ENCODE measurements at regions not wholly inside any gene's neighbourhood (a gene's known extent, or its start where the extent isn't known, plus 50 kb on each side); places are given as distances from the start of the nearest gene placed in this dataset.

DNA sequence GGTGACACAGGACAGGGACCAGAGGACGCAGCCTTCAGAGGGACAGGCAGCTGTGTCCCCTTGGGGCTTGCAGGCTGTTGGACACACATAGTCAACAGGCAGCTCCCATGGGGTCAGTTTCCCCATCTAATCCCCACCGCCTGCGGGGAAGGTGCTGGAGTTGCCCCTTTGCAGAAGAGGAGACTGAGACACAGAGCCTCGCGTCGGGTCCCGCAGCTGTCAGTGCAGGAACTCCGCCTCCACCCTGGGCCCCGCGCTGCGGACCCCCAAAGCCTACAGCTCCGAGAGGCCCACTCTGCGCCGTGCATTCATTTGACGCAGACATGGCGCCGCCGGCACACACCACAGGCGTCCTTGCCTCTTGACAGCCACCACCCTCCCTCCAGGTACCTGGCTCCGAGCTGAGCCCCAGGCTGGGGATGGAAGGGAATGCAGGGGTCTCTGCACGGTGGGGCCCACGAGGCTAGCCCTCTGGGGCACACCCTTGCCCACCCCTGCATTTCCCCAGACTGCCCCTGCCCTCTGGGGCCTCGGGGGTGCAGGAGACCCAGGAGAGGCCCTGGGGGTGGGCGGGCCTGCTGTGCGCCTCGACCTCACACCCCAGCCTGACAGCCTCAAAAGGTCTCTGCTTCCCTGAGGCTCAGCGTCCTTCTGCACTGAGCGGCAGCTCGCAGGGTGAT lies 88.5 kb upstream of the ACTRT2 start:
- Histone ChIP-seq H2AFZ (ENCODE audit: low read depth, low read length) (no peak overlapping the region), H3K4me2 (ENCODE audit: low read length) (no peak overlapping the region), H3K4me3 (ENCODE audit: insufficient read depth, low read depth, low read length) (no peak overlapping the region), H3K27me3 (ENCODE audit: insufficient read depth, low read length) (no peaks in the 10 kb centered on the region), H3K27ac (ENCODE audit: low read depth, low read length) (no peak overlapping the region), H3K36me3 (ENCODE audit: insufficient read depth, low read length) (no peaks in the 10 kb centered on the region), H4K20me1 (ENCODE audit: insufficient read depth, low read length) (no peaks in the 10 kb centered on the region), H3K9me3 (ENCODE audit: insufficient read depth, low read depth, low read length) (peaks cover 2% of the 10 kb centered on the region), H3K79me2 (ENCODE audit: insufficient read depth, low read length) (no peaks in the 10 kb centered on the region), H3K9ac (ENCODE audit: low read length) (no peak overlapping the region), H3K4me1 (ENCODE audit: insufficient read depth, low read length) (no peaks in the 10 kb centered on the region)
- H3K4me3 Mint-ChIP-seq (ENCODE audit: unreplicated experiment), result no peak overlapping the region
- DNase-seq (ENCODE audit: low read depth) (no peak), FAIRE-seq (no peak)
- H3K27me3 Mint-ChIP-seq (ENCODE audit: low read depth, unreplicated experiment), result peaks cover 21% of the 10 kb centered on the region
- H3K27ac Mint-ChIP-seq (ENCODE audit: unreplicated experiment), result no peak overlapping the region
- peaks cover 12% of the 10 kb centered on the region for H3K9me3 Mint-ChIP-seq (ENCODE audit: unreplicated experiment)
- no peaks in the 10 kb centered on the region for H3K36me3 Mint-ChIP-seq (ENCODE audit: low read depth, unreplicated experiment)
- no peaks in the 10 kb centered on the region for H3K4me1 Mint-ChIP-seq (ENCODE audit: low read depth, unreplicated experiment)
- TF ChIP-seq, protein P1, sequence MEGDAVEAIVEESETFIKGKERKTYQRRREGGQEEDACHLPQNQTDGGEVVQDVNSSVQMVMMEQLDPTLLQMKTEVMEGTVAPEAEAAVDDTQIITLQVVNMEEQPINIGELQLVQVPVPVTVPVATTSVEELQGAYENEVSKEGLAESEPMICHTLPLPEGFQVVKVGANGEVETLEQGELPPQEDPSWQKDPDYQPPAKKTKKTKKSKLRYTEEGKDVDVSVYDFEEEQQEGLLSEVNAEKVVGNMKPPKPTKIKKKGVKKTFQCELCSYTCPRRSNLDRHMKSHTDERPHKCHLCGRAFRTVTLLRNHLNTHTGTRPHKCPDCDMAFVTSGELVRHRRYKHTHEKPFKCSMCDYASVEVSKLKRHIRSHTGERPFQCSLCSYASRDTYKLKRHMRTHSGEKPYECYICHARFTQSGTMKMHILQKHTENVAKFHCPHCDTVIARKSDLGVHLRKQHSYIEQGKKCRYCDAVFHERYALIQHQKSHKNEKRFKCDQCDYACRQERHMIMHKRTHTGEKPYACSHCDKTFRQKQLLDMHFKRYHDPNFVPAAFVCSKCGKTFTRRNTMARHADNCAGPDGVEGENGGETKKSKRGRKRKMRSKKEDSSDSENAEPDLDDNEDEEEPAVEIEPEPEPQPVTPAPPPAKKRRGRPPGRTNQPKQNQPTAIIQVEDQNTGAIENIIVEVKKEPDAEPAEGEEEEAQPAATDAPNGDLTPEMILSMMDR (IDR thresholded peaks at IDR 0.05; ENCODE audit: insufficient read depth, low read depth, low read length), result no peak
- TF ChIP-seq EZH2 (IDR thresholded peaks at IDR 0.05; ENCODE audit: insufficient read depth, low read length), result no peak

DNA sequence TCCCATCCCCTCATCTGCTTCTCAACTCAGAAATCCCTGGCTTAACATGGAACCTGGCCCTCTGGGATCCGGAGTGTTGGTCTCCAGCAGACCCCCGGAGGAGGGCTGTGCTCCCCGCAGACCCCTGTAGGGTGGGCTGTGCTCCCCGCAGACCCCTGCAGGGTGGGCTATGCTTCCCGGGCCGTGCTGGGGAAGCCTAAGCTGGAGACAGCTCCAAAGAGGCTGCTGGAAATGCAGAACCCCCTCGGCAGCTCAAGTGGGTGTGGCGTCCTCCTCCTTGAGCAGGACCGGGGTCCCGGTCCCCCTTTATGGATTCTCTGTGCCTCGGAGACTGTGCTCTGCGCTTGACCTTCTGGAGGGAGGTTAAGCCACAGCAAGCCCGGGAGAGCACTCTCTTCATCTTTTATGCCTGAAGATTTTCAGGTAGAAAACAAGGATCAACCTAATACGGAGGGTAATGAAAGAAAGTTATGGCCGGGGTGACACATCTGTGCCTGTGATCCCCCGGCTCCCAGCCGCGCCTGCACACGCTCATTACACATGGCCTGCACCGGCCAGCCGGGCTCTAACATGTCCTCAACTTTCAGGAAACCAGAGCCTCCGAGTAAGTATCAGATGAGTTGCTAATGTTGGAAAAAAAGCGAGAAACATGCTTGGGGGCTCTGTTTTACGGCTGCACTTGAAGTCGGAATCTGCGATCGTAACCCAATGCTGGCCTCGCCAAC lies 87.7 kb upstream of the ACTRT2 start:
- TF ChIP-seq, protein P1 (IDR thresholded peaks at IDR 0.05; ENCODE audit: insufficient read depth, low read depth, low read length), result no peak
- TF ChIP-seq EZH2 (IDR thresholded peaks at IDR 0.05; ENCODE audit: insufficient read depth, low read length), result no peak
- peaks cover 10% of the 10 kb centered on the region for H3K9me3 ChIP-seq (ENCODE audit: insufficient read depth, low read depth, low read length)
- H3K9ac ChIP-seq (ENCODE audit: low read length), result no peak overlapping the region
- H3K4me1 Mint-ChIP-seq (ENCODE audit: low read depth, unreplicated experiment), result no peaks in the 10 kb centered on the region
- DNase-seq (ENCODE audit: low read depth), result no peak
- H3K36me3 ChIP-seq (ENCODE audit: insufficient read depth, low read length), result no peaks in the 10 kb centered on the region
- H3K27ac ChIP-seq (ENCODE audit: low read depth, low read length), result no peak overlapping the region
- H3K4me3 ChIP-seq (ENCODE audit: insufficient read depth, low read depth, low read length), result no peak overlapping the region
- no peak overlapping the region for H3K4me3 Mint-ChIP-seq (ENCODE audit: unreplicated experiment)
- H3K27ac Mint-ChIP-seq (ENCODE audit: unreplicated experiment), result peak overlapping the region; percentile 34
- no peaks in the 10 kb centered on the region for H3K36me3 Mint-ChIP-seq (ENCODE audit: low read depth, unreplicated experiment)
- no peak overlapping the region for H2AFZ ChIP-seq (ENCODE audit: low read depth, low read length)
- no peaks in the 10 kb centered on the region for H3K27me3 ChIP-seq (ENCODE audit: insufficient read depth, low read length)
- peaks cover 13% of the 10 kb centered on the region for H3K27me3 Mint-ChIP-seq (ENCODE audit: low read depth, unreplicated experiment)
- no peaks in the 10 kb centered on the region for H4K20me1 ChIP-seq (ENCODE audit: insufficient read depth, low read length)
- no peaks in the 10 kb centered on the region for H3K79me2 ChIP-seq (ENCODE audit: insufficient read depth, low read length)
- no peak for FAIRE-seq
- H3K4me2 ChIP-seq (ENCODE audit: low read length), result no peak overlapping the region
- peaks cover 11% of the 10 kb centered on the region for H3K9me3 Mint-ChIP-seq (ENCODE audit: unreplicated experiment)
- no peaks in the 10 kb centered on the region for H3K4me1 ChIP-seq (ENCODE audit: insufficient read depth, low read length)

GRCh38 chr1:2934156-2934540 lies 87.1 kb upstream of the ACTRT2 start:
- FAIRE-seq, result no peak
- DNase-seq (ENCODE audit: low read depth), result no peak
- no peak overlapping the region for H3K27ac Mint-ChIP-seq (ENCODE audit: unreplicated experiment)

More at GRCh38 chr1:2934156-2934540, 87.1 kb upstream of the ACTRT2 start:
- Histone ChIP-seq H3K4me2 (ENCODE audit: low read length) (no peak overlapping the region), H3K27me3 (ENCODE audit: insufficient read depth, low read length) (no peaks in the 10 kb centered on the region), H3K9me3 (ENCODE audit: insufficient read depth, low read depth, low read length) (peaks cover 11% of the 10 kb centered on the region), H3K79me2 (ENCODE audit: insufficient read depth, low read length) (no peaks in the 10 kb centered on the region), H2AFZ (ENCODE audit: low read depth, low read length) (no peak overlapping the region), H3K9ac (ENCODE audit: low read length) (no peak overlapping the region), H3K4me1 (ENCODE audit: insufficient read depth, low read length) (no peaks in the 10 kb centered on the region), H3K27ac (ENCODE audit: low read depth, low read length) (no peak overlapping the region), H3K36me3 (ENCODE audit: insufficient read depth, low read length) (no peaks in the 10 kb centered on the region), H4K20me1 (ENCODE audit: insufficient read depth, low read length) (no peaks in the 10 kb centered on the region), H3K4me3 (ENCODE audit: insufficient read depth, low read depth, low read length) (no peak overlapping the region)
- no peak for TF ChIP-seq EZH2 (IDR thresholded peaks at IDR 0.05; ENCODE audit: insufficient read depth, low read length)
- TF ChIP-seq, protein P1 (IDR thresholded peaks at IDR 0.05; ENCODE audit: insufficient read depth, low read depth, low read length), result no peak
- Mint-ChIP-seq H3K4me3 (ENCODE audit: unreplicated experiment) (no peak overlapping the region), H3K9me3 (ENCODE audit: unreplicated experiment) (peaks cover 11% of the 10 kb centered on the region), H3K4me1 (ENCODE audit: low read depth, unreplicated experiment) (no peaks in the 10 kb centered on the region), H3K27me3 (ENCODE audit: low read depth, unreplicated experiment) (peaks cover 11% of the 10 kb centered on the region), H3K36me3 (ENCODE audit: low read depth, unreplicated experiment) (no peaks in the 10 kb centered on the region)
